H9 (cell line): ENCODE measurements at regions not wholly inside any gene's neighbourhood (a gene's known extent, or its start where the extent isn't known, plus 50 kb on each side); places are given as distances from the start of the nearest gene placed in this dataset.

Experiments
- DNase-seq: peaks from one replicate; pipeline ENCODE4 v3.0.0-alpha.2; 2017
- H2AFZ ChIP-seq: one replicate; pipeline ENCODE4 v1.6.1; 2013; ENCODE audit warnings: mild to moderate bottlenecking, low read length, control low read depth, moderate library complexity
- H2AK5ac ChIP-seq: 2 replicates; pipeline ENCODE4 v1.6.1; 2013; ENCODE audit warnings: low read length, control low read depth, mixed read lengths; ENCODE audit not compliant: insufficient read length
- H2BK120ac ChIP-seq: one replicate; pipeline ENCODE4 v1.6.1; 2013; ENCODE audit warnings: low read depth, mild to moderate bottlenecking, low read length, control low read depth, inconsistent platforms; ENCODE audit not compliant: poor library complexity, severe bottlenecking
- H2BK12ac ChIP-seq: 2 replicates; pipeline ENCODE4 v1.6.1; 2013; ENCODE audit warnings: low read length, control low read depth, mixed read lengths, low read depth; ENCODE audit not compliant: insufficient read length
- H2BK15ac ChIP-seq: 2 replicates; pipeline ENCODE4 v1.6.1; 2013; ENCODE audit warnings: low read depth, low read length, control low read depth
- H2BK20ac ChIP-seq: one replicate; pipeline ENCODE4 v1.6.1; 2013; ENCODE audit warnings: low read depth, mild to moderate bottlenecking, low read length, control low read depth, inconsistent platforms; ENCODE audit not compliant: poor library complexity, severe bottlenecking
- H2BK5ac ChIP-seq: 2 replicates; pipeline ENCODE4 v1.6.1; 2013; ENCODE audit warnings: low read length, control low read depth, mixed read lengths; ENCODE audit not compliant: insufficient read length
- H3K14ac ChIP-seq: 2 replicates; pipeline ENCODE4 v1.6.1; 2013; ENCODE audit warnings: low read length, control low read depth; ENCODE audit not compliant: insufficient read depth
- H3K18ac ChIP-seq: 2 replicates; pipeline ENCODE4 v1.6.1; 2013; ENCODE audit warnings: low read depth, mild to moderate bottlenecking, mixed read lengths, low read length, control low read depth; ENCODE audit not compliant: insufficient read length
- H3K23ac ChIP-seq: 2 replicates; pipeline ENCODE4 v1.6.1; 2013; ENCODE audit warnings: low read length, control low read depth, mixed read lengths, low read depth; ENCODE audit not compliant: insufficient read length
- H3K23me2 ChIP-seq: 2 replicates; pipeline ENCODE4 v1.6.1; 2013; ENCODE audit warnings: low read depth, mild to moderate bottlenecking, mixed read lengths, low read length, control low read depth; ENCODE audit not compliant: insufficient read length, poor library complexity, severe bottlenecking
- H3K27ac ChIP-seq: 2 replicates; pipeline ENCODE4 v1.5.1; 2013; ENCODE audit warnings: low read length, control low read depth, mixed read lengths, low read depth; ENCODE audit not compliant: insufficient read length
- H3K27me3 ChIP-seq: 2 replicates; pipeline ENCODE4 v1.6.1; 2013; ENCODE audit warnings: low read length, control low read depth, inconsistent platforms; ENCODE audit not compliant: insufficient read depth
- H3K4ac ChIP-seq: 2 replicates; pipeline ENCODE4 v1.6.1; 2013; ENCODE audit warnings: low read depth, mild to moderate bottlenecking, control low read depth, inconsistent platforms, low read length, moderate library complexity
- H3K4me1 ChIP-seq: 2 replicates; pipeline ENCODE4 v1.6.1; 2013; ENCODE audit warnings: low read length, control low read depth, inconsistent platforms; ENCODE audit not compliant: insufficient read depth
- H3K4me2 ChIP-seq: 2 replicates; pipeline ENCODE4 v1.6.1; 2013; ENCODE audit warnings: low read length, control low read depth, mixed read lengths; ENCODE audit not compliant: insufficient read length, insufficient read depth
- H3K56ac ChIP-seq: 2 replicates; pipeline ENCODE4 v1.6.1; 2013; ENCODE audit warnings: low read depth, mild to moderate bottlenecking, mixed read lengths, low read length, control low read depth; ENCODE audit not compliant: insufficient read length
- H3K79me1 ChIP-seq: 2 replicates; pipeline ENCODE4 v1.6.1; 2013; ENCODE audit warnings: low read depth, mild to moderate bottlenecking, moderate library complexity, low read length, control low read depth, inconsistent platforms; ENCODE audit not compliant: insufficient read depth, poor library complexity, severe bottlenecking
- H3K79me2 ChIP-seq: 2 replicates; pipeline ENCODE4 v1.6.1; 2013; ENCODE audit warnings: low read length, control low read depth, inconsistent platforms; ENCODE audit not compliant: insufficient read depth
- H3K9ac ChIP-seq: 2 replicates; pipeline ENCODE4 v1.6.1; 2013; ENCODE audit warnings: low read length, control low read depth, mixed read lengths; ENCODE audit not compliant: insufficient read length; ENCODE audit errors: extremely low read depth
- H3K9me3 ChIP-seq: one replicate; pipeline ENCODE4 v1.6.1; 2013; ENCODE audit warnings: low read depth, low read length, inconsistent platforms; ENCODE audit not compliant: control insufficient read depth
- H3T11ph ChIP-seq: one replicate; pipeline ENCODE4 v1.6.1; 2013; ENCODE audit warnings: mild to moderate bottlenecking, low read length, control low read depth, inconsistent platforms
- H4K20me1 ChIP-seq: one replicate; pipeline ENCODE4 v1.6.1; 2013; ENCODE audit not compliant: control insufficient read depth, insufficient read length, insufficient read depth
- H4K5ac ChIP-seq: 2 replicates; pipeline ENCODE4 v1.6.1; 2013; ENCODE audit warnings: low read depth, mild to moderate bottlenecking, mixed read lengths, low read length, control low read depth; ENCODE audit not compliant: insufficient read length
- H4K8ac ChIP-seq: replicated peaks from 2 replicates; pipeline ENCODE4 v1.6.1; 2013; ENCODE audit warnings: low read length, control low read depth, mixed read lengths, low read depth; ENCODE audit not compliant: insufficient read length
- H4K91ac ChIP-seq: 2 replicates; pipeline ENCODE4 v1.6.1; 2013; ENCODE audit warnings: low read depth, mild to moderate bottlenecking, moderate library complexity, mixed read lengths, low read length, control low read depth; ENCODE audit not compliant: insufficient read length
- H3K27ac Mint-ChIP-seq, 3 experiments: 2 replicates in 2 of 3; 3 replicates in 1 of 3; pipeline ENCODE4 v1.8.0; 2020 to 2021; ENCODE audit warnings: mixed read lengths in 3 of 3, mild to moderate bottlenecking in 1 of 3, moderate library complexity in 1 of 3
- H3K27me3 Mint-ChIP-seq: 2 replicates; pipeline ENCODE4 v1.8.0; 2021; ENCODE audit warnings: low read depth, mild to moderate bottlenecking, moderate library complexity, mixed read lengths
- H3K36me3 Mint-ChIP-seq, 3 experiments: 2 replicates in 2 of 3; 3 replicates in 1 of 3; pipeline ENCODE4 v1.8.0; 2020 to 2021; ENCODE audit warnings: low read depth in 3 of 3, mixed read lengths in 3 of 3; ENCODE audit not compliant: insufficient read depth in 1 of 3
- H3K4me1 Mint-ChIP-seq, 2 experiments: 2 replicates each; pipeline ENCODE4 v1.8.0; 2020; ENCODE audit warnings: mixed read lengths in 2 of 2
- H3K4me3 Mint-ChIP-seq, 2 experiments: 2 replicates in 1 of 2; 3 replicates in 1 of 2; pipeline ENCODE4 v1.8.0; 2020 to 2021; ENCODE audit warnings: mild to moderate bottlenecking in 2 of 2, mixed read lengths in 2 of 2, moderate library complexity in 1 of 2
- H3K9me3 Mint-ChIP-seq, 2 experiments: 2 replicates in 1 of 2; 3 replicates in 1 of 2; pipeline ENCODE4 v1.8.0; 2020; ENCODE audit warnings: mild to moderate bottlenecking in 2 of 2, mixed read lengths in 2 of 2, moderate library complexity in 1 of 2
- CTCF ChIP-seq: fragments of 200-600 bp; sonication (generic); conservative IDR thresholded peaks from 3 replicates; pipeline ENCODE4 v1.8.0; 2021; ENCODE audit warnings: antibody characterized with exemption, mild to moderate bottlenecking
- WGBS: extraction: QIAGEN DNeasy Blood & Tissue Kit; methylation state at CpG from one replicate; pipeline ENCODE4 v1.1.7; 2013; ENCODE audit warnings: missing lambda C conversion rate, low lambda C conversion rate, mixed read lengths; ENCODE audit not compliant: insufficient read length; ENCODE audit errors: extremely low coverage; 5-methylcytosine and 5-hydroxymethylcytosine counted together

- H2BK5ac ChIP-seq: no peak overlapping the region
- no peak overlapping the region for H3K4ac ChIP-seq
- Mint-ChIP-seq H3K4me3 (no peak overlapping the region), H3K9me3 (no peaks in the 10 kb centered on the region), H3K4me1 (0 out of 4 replicates have a peak, but pooled peaks cover 0 to 2% of the 10 kb centered on the region in 2 experiments), H3K36me3 (no peaks in the 10 kb centered on the region), H3K27me3 (no peaks in the 10 kb centered on the region; the same call in 1 of the 2 replicates), H3K27ac (no peak overlapping the region)
- no peak for DNase-seq
- H2BK120ac ChIP-seq: no peak overlapping the region
- H3K79me2 ChIP-seq: no peaks in the 10 kb centered on the region
- no peak overlapping the region for H3K4me2 ChIP-seq
- no peak overlapping the region for H3T11ph ChIP-seq
- no peaks in the 10 kb centered on the region for H3K79me1 ChIP-seq
- no peak overlapping the region for H4K91ac ChIP-seq
- H3K56ac ChIP-seq: no peak overlapping the region
- H3K4me1 ChIP-seq: no peaks in the 10 kb centered on the region
- H3K27me3 ChIP-seq: no peaks in the 10 kb centered on the region
- no peak overlapping the region for H4K5ac ChIP-seq
- H3K18ac ChIP-seq: no peak overlapping the region
- no peak overlapping the region for H3K27ac ChIP-seq
- H2BK12ac ChIP-seq: no peak overlapping the region
- no CpG with 5 or more reads among the region's 2 CpGs for WGBS
- no peak overlapping the region for H3K23ac ChIP-seq
- H2AK5ac ChIP-seq: no peak overlapping the region
- no peaks in the 10 kb centered on the region for H3K23me2 ChIP-seq
- no peak overlapping the region for H4K8ac ChIP-seq
- no peaks in the 10 kb centered on the region for H4K20me1 ChIP-seq
- H3K14ac ChIP-seq: no peak overlapping the region
- no peak overlapping the region for H2AFZ ChIP-seq
- H3K9me3 ChIP-seq: no peaks in the 10 kb centered on the region
- no peak overlapping the region for H3K9ac ChIP-seq
- TF ChIP-seq CTCF: no peak
- H2BK20ac ChIP-seq: no peak overlapping the region
- no peak overlapping the region for H2BK15ac ChIP-seq
Observed at GRCh38 chr12:102776041-102776440, 141.0 kb downstream of the PAH start.
